Fibroblast of lung (primary cell): ENCODE measurements at regions not wholly inside any gene's neighbourhood (a gene's known extent, or its start where the extent isn't known, plus 50 kb on each side); places are given as distances from the start of the nearest gene placed in this dataset.

Experiments
- DNase-seq, 2 donors: peaks; one replicate each; pipeline versions ENCODE4 v3.0.0 to v3.0.0-alpha.2; 2010; ENCODE audit warnings: low read depth in 2 of 2
- H2AFZ ChIP-seq: 2 replicates; pipeline ENCODE4 v1.5.1; 2012; ENCODE audit warnings: low read length, control low read depth, inconsistent platforms
- H3K27ac ChIP-seq: 2 replicates; pipeline ENCODE4 v1.5.1; 2011; ENCODE audit warnings: low read length, control low read depth; ENCODE audit not compliant: insufficient read depth
- H3K27me3 ChIP-seq: 2 replicates; pipeline ENCODE4 v1.5.1; 2011; ENCODE audit warnings: mild to moderate bottlenecking, low read length; ENCODE audit not compliant: control insufficient read depth, insufficient read depth
- H3K36me3 ChIP-seq: 2 replicates; pipeline ENCODE4 v1.5.1; 2011; ENCODE audit warnings: low read length; ENCODE audit not compliant: control insufficient read depth, insufficient read depth
- H3K4me1 ChIP-seq: 2 replicates; pipeline ENCODE4 v1.5.1; 2011; ENCODE audit warnings: low read length; ENCODE audit not compliant: control insufficient read depth, insufficient read depth; ENCODE audit errors: extremely low read depth
- H3K4me2 ChIP-seq: 2 replicates; pipeline ENCODE4 v1.5.1; 2011; ENCODE audit warnings: low read length, control low read depth; ENCODE audit not compliant: insufficient read depth; ENCODE audit errors: extremely low read depth
- H3K4me3 ChIP-seq, 4 experiments: fragments of 200-600 bp in 1 of 4; sonication (generic) in 1 of 4; replicated peaks in 1 of 4; 2 replicates each; pipeline ENCODE4 v1.5.1; 2011 to 2016; ENCODE audit warnings: low read length in 4 of 4, low read depth in 3 of 4, mild to moderate bottlenecking in 3 of 4, control low read depth in 2 of 4, inconsistent platforms in 1 of 4, mixed read lengths in 1 of 4; ENCODE audit not compliant: insufficient read depth in 1 of 4; ENCODE audit errors: control extremely low read depth in 1 of 4
- H3K79me2 ChIP-seq: 2 replicates; pipeline ENCODE4 v1.5.1; 2012; ENCODE audit warnings: mild to moderate bottlenecking, low read length, inconsistent platforms; ENCODE audit not compliant: control insufficient read depth, insufficient read depth
- H3K9ac ChIP-seq: 2 replicates; pipeline ENCODE4 v1.5.1; 2011; ENCODE audit warnings: mild to moderate bottlenecking, low read length, control low read depth; ENCODE audit not compliant: insufficient read depth
- H3K9me3 ChIP-seq: 2 replicates; pipeline ENCODE4 v1.5.1; 2012; ENCODE audit warnings: low read depth, low read length; ENCODE audit not compliant: control insufficient read depth, insufficient read depth
- H4K20me1 ChIP-seq: 2 replicates; pipeline ENCODE4 v1.5.1; 2011; ENCODE audit warnings: low read length; ENCODE audit not compliant: control insufficient read depth, insufficient read depth; ENCODE audit errors: extremely low read depth
- CTCF ChIP-seq, 2 donors: IDR thresholded peaks in 1 of 2; conservative IDR thresholded peaks in 1 of 2; 1 replicate in 1 of 2; 2 replicates in 1 of 2; pipeline ENCODE4 v1.5.1; 2011 to 2012; ENCODE audit warnings: low read length in 2 of 2, control low read depth in 1 of 2, inconsistent platforms in 1 of 2, low read depth in 1 of 2, mild to moderate bottlenecking in 1 of 2
- EZH2 ChIP-seq: IDR thresholded peaks from 2 replicates; pipeline ENCODE4 v1.5.1; 2012; ENCODE audit warnings: low read length, control low read depth, mild to moderate bottlenecking; ENCODE audit errors: missing control alignments

GRCh38 chr1:90400131-90400530 lies 317.0 kb downstream of the BARHL2 start:
- no peaks in the 10 kb centered on the region for H3K79me2 ChIP-seq
- no peak overlapping the region for H3K4me2 ChIP-seq
- H3K36me3 ChIP-seq = no peaks in the 10 kb centered on the region
- no peaks in the 10 kb centered on the region for H3K4me1 ChIP-seq
- H4K20me1 ChIP-seq = no peaks in the 10 kb centered on the region
- H3K9ac ChIP-seq = no peak overlapping the region
- no peaks in the 10 kb centered on the region for H3K9me3 ChIP-seq
- no peaks in the 10 kb centered on the region for H3K27me3 ChIP-seq
- DNase-seq = peak; percentile 40 to 62
- TF ChIP-seq CTCF (conservative IDR thresholded peaks at IDR 0.05 in 1 of 2, IDR thresholded peaks at IDR 0.05 in 1 of 2; ENCODE audit: low read depth in 1 of 2, low read length in 2 of 2) = no peak
- no peak for TF ChIP-seq EZH2
- H2AFZ ChIP-seq = no peak overlapping the region
- H3K4me3 ChIP-seq = no peak overlapping the region
- H3K27ac ChIP-seq = no peak overlapping the region

GRCh38 chr1:90396917-90397316 lies 320.2 kb downstream of the BARHL2 start:
- Histone ChIP-seq H3K36me3 (no peaks in the 10 kb centered on the region), H3K27me3 (no peaks in the 10 kb centered on the region), H3K4me3 (no peak overlapping the region), H4K20me1 (no peaks in the 10 kb centered on the region), H2AFZ (no peak overlapping the region), H3K79me2 (no peaks in the 10 kb centered on the region), H3K4me2 (no peak overlapping the region), H3K9ac (no peak overlapping the region), H3K4me1 (no peaks in the 10 kb centered on the region), H3K9me3 (no peaks in the 10 kb centered on the region), H3K27ac (no peak overlapping the region)
- no peak for TF ChIP-seq CTCF (conservative IDR thresholded peaks at IDR 0.05 in 1 of 2, IDR thresholded peaks at IDR 0.05 in 1 of 2; ENCODE audit: low read depth in 1 of 2, low read length in 2 of 2)
- no peak for TF ChIP-seq EZH2
- no peak for DNase-seq

- Histone ChIP-seq H3K79me2 (no peaks in the 10 kb centered on the region), H4K20me1 (no peaks in the 10 kb centered on the region), H2AFZ (no peak overlapping the region), H3K36me3 (no peaks in the 10 kb centered on the region), H3K27me3 (no peaks in the 10 kb centered on the region), H3K9ac (no peak overlapping the region), H3K4me3 (no peak overlapping the region), H3K4me2 (no peak overlapping the region), H3K4me1 (no peaks in the 10 kb centered on the region), H3K9me3 (no peaks in the 10 kb centered on the region), H3K27ac (no peak overlapping the region)
- no peak for DNase-seq
- no peak for TF ChIP-seq EZH2
- TF ChIP-seq CTCF (conservative IDR thresholded peaks at IDR 0.05 in 1 of 2, IDR thresholded peaks at IDR 0.05 in 1 of 2; ENCODE audit: low read depth in 1 of 2, low read length in 2 of 2) = no peak
These were observed 322.9 kb downstream of the BARHL2 start for GRCh38 chr1:90394247-90394646.
